B cell (primary cell): ENCODE measurements at regions not wholly inside any gene's neighbourhood (a gene's known extent, or its start where the extent isn't known, plus 50 kb on each side); places are given as distances from the start of the nearest gene placed in this dataset.

ENCODE experiments used
- EZH2 ChIP-seq: IDR thresholded peaks from 2 replicates; pipeline ENCODE4 v1.6.1; 2012; ENCODE audit warnings: borderline replicate concordance, low read depth, mild to moderate bottlenecking, moderate library complexity, low read length; ENCODE audit not compliant: insufficient read depth, poor library complexity, severe bottlenecking
- TF ChIP-seq, protein P1 (sequence below): fragments of 200-600 bp; IDR thresholded peaks from one replicate; pipeline ENCODE4 v1.8.0; 2022; ENCODE audit warnings: antibody characterized with exemption, mild to moderate bottlenecking

DNA sequence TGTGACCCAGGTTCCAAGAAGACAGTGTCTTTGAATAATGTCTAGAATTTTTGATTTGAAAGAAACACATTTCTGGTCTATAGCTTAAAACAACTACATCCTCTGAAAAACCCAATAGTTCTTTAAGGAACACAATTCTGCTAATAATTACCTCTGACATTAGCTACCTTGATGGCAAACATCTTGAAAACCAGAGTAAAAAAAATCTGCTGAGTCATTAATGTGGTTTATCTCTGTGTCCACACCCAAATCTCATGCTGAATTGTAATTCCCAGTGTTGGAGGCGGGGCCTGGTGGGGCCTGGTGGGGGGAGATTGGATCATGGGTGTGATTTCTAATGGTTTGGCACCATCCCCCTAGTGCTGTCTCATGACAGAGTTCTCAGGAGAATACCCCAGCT lies 1233.8 kb downstream of the NLGN4X start:
- TF ChIP-seq, protein P1, sequence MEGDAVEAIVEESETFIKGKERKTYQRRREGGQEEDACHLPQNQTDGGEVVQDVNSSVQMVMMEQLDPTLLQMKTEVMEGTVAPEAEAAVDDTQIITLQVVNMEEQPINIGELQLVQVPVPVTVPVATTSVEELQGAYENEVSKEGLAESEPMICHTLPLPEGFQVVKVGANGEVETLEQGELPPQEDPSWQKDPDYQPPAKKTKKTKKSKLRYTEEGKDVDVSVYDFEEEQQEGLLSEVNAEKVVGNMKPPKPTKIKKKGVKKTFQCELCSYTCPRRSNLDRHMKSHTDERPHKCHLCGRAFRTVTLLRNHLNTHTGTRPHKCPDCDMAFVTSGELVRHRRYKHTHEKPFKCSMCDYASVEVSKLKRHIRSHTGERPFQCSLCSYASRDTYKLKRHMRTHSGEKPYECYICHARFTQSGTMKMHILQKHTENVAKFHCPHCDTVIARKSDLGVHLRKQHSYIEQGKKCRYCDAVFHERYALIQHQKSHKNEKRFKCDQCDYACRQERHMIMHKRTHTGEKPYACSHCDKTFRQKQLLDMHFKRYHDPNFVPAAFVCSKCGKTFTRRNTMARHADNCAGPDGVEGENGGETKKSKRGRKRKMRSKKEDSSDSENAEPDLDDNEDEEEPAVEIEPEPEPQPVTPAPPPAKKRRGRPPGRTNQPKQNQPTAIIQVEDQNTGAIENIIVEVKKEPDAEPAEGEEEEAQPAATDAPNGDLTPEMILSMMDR = no peak
- no peak for TF ChIP-seq EZH2
